ENCODE measurements at regions not wholly inside any gene's neighbourhood (a gene's known extent, or its start where the extent isn't known, plus 50 kb on each side); places are given as distances from the start of the nearest gene placed in this dataset.
A peak's percentile ranks its signal among the peaks of the same experiment; 100 is the strongest.

GRCh38 chr15:66927201-66928077, 138.0 kb upstream of the SMAD3 start:
- no peak for DNase-seq (ENCODE audit: low read depth)

GRCh38 chr15:66928101-66928500, 137.3 kb upstream of the SMAD3 start:
- DNase-seq (ENCODE audit: low read depth): no peak

GRCh38 chr15:66928784-66929183, 136.6 kb upstream of the SMAD3 start:
- DNase-seq (ENCODE audit: low read depth): no peak

- no peak for DNase-seq (ENCODE audit: low read depth)
Measured at GRCh38 chr15:66929843-66930402, 135.5 kb upstream of the SMAD3 start.

GRCh38 chr15:66931768-66932633, 133.4 kb upstream of the SMAD3 start:
- DNase-seq (ENCODE audit: low read depth): peak; percentile 81

DNA sequence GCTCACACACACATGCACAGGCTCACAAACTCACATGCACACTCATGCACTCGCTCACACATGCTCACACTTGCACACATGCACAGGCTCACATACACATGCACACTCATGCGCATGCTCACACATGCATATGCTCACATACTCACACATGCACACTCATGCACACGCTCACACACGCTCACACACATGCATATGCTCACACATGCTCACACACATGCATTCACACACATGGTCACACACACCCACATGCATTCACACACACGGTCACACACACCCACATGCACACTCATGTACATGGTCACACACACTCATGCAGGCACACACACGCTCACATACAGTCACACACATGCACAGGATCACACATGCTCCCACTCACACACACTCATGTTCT, 132.8 kb upstream of the SMAD3 start:
- DNase-seq (ENCODE audit: low read depth): no peak

- DNase-seq (ENCODE audit: low read depth): no peak
Measured at GRCh38 chr15:66933932-66934867, 131.2 kb upstream of the SMAD3 start.

DNA sequence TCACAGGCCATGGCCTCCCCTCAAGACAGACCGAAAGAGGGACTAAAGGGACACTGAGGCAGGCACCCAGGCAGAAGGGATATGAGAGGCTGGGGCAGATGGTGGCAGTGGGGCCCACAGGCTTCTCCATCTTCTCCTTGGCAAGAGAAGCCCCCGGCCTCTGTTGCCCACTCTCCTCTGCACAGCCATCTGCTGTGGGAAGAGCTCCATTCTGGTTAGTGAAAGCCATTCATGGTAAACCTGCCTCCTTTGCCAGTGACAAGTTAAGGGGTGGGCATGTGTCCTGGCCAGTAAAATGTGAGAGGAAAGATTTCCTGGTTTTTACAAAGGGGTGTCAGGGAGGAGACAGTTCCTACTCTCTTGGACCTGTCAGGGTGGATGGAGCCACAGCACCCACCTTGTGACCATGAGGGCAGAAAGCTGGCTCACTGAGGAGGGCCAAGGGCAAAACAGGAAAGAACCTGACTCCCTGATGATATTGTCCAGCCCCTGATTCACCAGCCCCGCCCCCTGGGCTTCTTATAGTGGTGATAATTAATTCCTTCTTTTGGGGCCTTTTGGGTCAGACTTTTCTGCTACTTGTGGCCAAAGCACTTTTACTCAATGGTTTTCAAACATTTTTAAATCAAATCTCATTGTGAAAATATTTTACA, 130.4 kb upstream of the SMAD3 start:
- DNase-seq (ENCODE audit: low read depth): no peak

- no peak for DNase-seq (ENCODE audit: low read depth)
Measured at GRCh38 chr15:66935688-66936087, 129.7 kb upstream of the SMAD3 start.

GRCh38 chr15:66936109-66936860, 129.1 kb upstream of the SMAD3 start:
- no peak for DNase-seq (ENCODE audit: low read depth)

- no peak for DNase-seq (ENCODE audit: low read depth)
Measured at GRCh38 chr15:66936861-66937582, 128.4 kb upstream of the SMAD3 start.

DNA sequence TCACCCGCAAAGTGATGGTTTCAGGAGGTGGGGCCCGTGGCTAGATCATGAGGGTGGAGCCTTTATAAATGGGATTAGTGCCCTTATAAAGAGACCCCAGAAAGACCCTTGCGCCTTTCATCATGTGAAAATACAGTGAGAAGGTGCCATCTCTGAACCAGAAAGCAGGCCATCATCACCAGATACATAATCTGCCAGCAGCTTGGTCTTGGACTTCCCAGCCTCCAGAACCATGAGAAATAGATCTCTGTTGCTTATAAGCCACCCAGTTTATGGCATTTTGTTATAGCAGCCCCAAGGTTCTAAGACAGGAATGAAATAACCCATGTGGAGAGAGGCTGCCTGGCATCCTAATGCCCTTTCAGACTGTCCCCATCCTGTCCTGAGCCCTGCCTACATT, 127.8 kb upstream of the SMAD3 start:
- no peak for DNase-seq (ENCODE audit: low read depth)

- no peak for DNase-seq (ENCODE audit: low read depth)
Measured at GRCh38 chr15:66938114-66938830, 127.1 kb upstream of the SMAD3 start.

DNA sequence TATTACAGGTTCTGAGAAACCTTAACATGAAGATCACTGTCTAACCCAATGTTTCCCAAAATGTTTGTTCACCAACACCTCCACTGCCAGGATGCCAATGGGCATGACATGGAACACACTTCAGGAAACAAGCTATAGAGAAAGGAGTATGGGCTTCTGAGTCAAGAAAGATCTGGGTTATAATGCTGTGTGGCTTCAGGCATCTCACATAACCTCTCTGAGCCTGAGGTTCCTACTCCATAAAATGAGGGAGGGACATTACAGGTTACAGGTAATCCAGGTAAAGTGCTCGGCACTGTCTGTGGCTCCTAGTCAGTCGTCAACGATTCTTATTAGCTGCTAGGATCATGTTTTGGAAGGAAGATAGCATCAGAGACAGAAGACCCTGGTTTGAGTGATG, 126.4 kb upstream of the SMAD3 start:
- DNase-seq (ENCODE audit: low read depth): no peak

DNA sequence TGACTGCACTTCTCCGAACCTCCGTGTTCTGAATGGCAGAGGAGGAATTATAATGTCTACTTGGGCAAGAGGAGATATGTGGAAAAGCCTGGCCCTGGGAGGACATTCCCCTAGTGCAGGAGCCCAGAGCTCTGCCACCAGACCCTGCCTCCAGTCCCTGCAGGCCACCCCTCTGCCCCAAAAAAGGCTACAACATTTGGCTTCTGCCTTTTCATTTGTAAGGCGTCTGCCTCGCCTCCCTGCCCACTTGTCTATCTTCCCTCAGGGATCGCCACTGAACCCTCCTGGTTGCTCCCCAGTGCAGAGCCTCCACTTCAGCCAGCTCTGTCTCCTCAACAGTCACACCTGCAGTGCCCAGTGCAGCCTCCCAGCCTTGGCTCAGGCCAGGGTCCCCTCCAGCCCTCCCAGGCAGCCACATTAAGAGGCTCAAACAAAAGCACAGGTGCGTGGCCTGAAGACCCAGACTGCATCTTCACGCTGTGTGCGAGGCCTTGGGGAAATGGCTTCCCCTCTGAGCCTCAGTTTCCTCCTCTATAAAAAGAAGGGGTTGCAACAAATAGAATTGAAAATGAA, 125.9 kb upstream of the SMAD3 start:
- DNase-seq (ENCODE audit: low read depth): no peak

GRCh38 chr15:66940368-66940767, 125.0 kb upstream of the SMAD3 start:
- peak; percentile 36 for DNase-seq (ENCODE audit: low read depth)

DNA sequence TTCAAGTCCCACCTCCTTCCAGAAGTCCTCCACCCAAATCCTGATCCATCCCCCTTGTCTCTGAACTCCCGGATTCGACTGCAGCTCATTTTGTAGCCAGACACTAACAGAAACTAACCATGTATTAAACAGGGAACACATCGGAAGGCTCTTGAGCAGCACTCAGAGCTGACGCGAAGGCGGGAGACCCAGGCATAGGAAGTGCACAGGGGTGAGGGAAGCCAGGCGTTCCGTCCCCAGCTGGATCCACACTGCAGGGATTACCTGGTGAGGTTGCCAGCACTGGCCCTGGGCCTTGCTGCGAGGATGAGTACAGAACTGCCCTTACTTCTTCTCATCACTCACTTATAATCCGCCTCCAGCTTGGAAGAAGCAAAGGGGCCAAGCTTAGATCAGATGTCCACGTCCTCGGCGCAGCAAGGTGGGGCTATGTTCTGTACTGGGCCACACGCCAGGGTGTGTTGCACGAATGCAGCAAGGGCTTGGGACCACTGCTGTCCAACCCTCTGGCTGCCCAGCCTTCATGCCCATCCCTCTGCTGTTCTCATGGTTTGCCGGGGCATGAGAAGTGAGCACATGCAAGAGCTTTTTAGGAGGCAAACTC, 124.2 kb upstream of the SMAD3 start:
- no peak for DNase-seq (ENCODE audit: low read depth)

GRCh38 chr15:66941791-66942190, 123.6 kb upstream of the SMAD3 start:
- no peak for DNase-seq (ENCODE audit: low read depth)

Measured in HT1080 (cell line).